ENCODE measurements at regions not wholly inside any gene's neighbourhood (a gene's known extent, or its start where the extent isn't known, plus 50 kb on each side); places are given as distances from the start of the nearest gene placed in this dataset.

- Histone ChIP-seq H3K27ac (ENCODE audit: low read depth, low read length) (no peak overlapping the region), H2AFZ (ENCODE audit: low read depth, low read length, poor library complexity, severe bottlenecking) (peak overlapping the region; percentile 66), H3K9me2 (ENCODE audit: insufficient read depth) (no peaks in the 10 kb centered on the region), H3K9ac (ENCODE audit: low read length) (no peak overlapping the region), H3K27me3 (ENCODE audit: insufficient read depth, low read length) (no peaks in the 10 kb centered on the region), H3K36me3 (ENCODE audit: control insufficient read depth in 1 of 2, insufficient read depth in 2 of 2, low read length in 2 of 2) (no peaks in the 10 kb centered on the region), H3K79me2 (ENCODE audit: insufficient read depth, low read length) (no peaks in the 10 kb centered on the region), H3K4me3 (replicated peaks in 1 of 2; ENCODE audit: low read depth in 1 of 2, low read length in 2 of 2) (no peak overlapping the region), H3K4me2 (ENCODE audit: low read length) (no peak overlapping the region), H4K20me1 (ENCODE audit: insufficient read depth) (no peaks in the 10 kb centered on the region), H3K9me3 (ENCODE audit: control insufficient read depth in 1 of 2, insufficient read depth in 1 of 2, low read depth in 1 of 2, low read length in 2 of 2) (no peaks in the 10 kb centered on the region), H3K4me1 (ENCODE audit: control insufficient read depth in 1 of 2, insufficient read depth in 2 of 2, low read length in 2 of 2) (peaks cover 18 to 46% of the 10 kb centered on the region in 2 experiments)
- ATAC-seq = no peak
- no peak for DNase-seq (ENCODE audit: low read depth, low spot score)
- POLR2A ChIA-PET = no interaction called here
- BruUV-seq (replicated peaks) = no TSS peak
- CTCF ChIA-PET = no interaction called here
- RAD21 ChIA-PET (ENCODE audit: low non-redundant PET in 1 of 2, low total read pairs in 2 of 2, uncharacterized antibody in 2 of 2, unreplicated experiment in 2 of 2) = no interaction called here
- no peak for TF ChIP-seq YY1 (IDR thresholded peaks at IDR 0.05; ENCODE audit: extremely low read depth, insufficient replicate concordance, low read depth, low read length)
- TF ChIP-seq FOSL1 (IDR thresholded peaks at IDR 0.05; ENCODE audit: low read depth) = no peak
- TF ChIP-seq SP1 (IDR thresholded peaks at IDR 0.05; ENCODE audit: low read depth) = no peak
- TF ChIP-seq POLR2A (IDR thresholded peaks at IDR 0.05; ENCODE audit: borderline replicate concordance, extremely low read depth, insufficient read depth, insufficient read length) = no peak
- TF ChIP-seq MAX (IDR thresholded peaks at IDR 0.05) = no peak
- no peak for TF ChIP-seq CTCF (IDR thresholded peaks at IDR 0.05 in 2 of 3, conservative IDR thresholded peaks at IDR 0.05 in 1 of 3; ENCODE audit: borderline replicate concordance in 1 of 3, insufficient read depth in 1 of 3, low read depth in 2 of 3, low read length in 2 of 3)
- TF ChIP-seq RAD21 (IDR thresholded peaks at IDR 0.05; ENCODE audit: low read depth) = no peak
- no peak for TF ChIP-seq ATF3 (IDR thresholded peaks at IDR 0.05)
- TF ChIP-seq SRF (IDR thresholded peaks at IDR 0.05; ENCODE audit: low read depth) = no peak
- intact Hi-C loops (cut with micrococcal nuclease) = no loop called here
Observed at GRCh38 chr1:227391879-227392278, 73.6 kb upstream of the CDC42BPA start.

- no peaks in the 10 kb centered on the region for H3K36me3 ChIP-seq (ENCODE audit: control insufficient read depth in 1 of 2, insufficient read depth in 2 of 2, low read length in 2 of 2)
- BruUV-seq (replicated peaks) = no TSS peak
- no peaks in the 10 kb centered on the region for H3K79me2 ChIP-seq (ENCODE audit: insufficient read depth, low read length)
- ChIA-PET RAD21 (ENCODE audit: low non-redundant PET in 1 of 2, low total read pairs in 2 of 2, uncharacterized antibody in 2 of 2, unreplicated experiment in 2 of 2) (no interaction called here), POLR2A (no interaction called here), CTCF (no interaction called here)
- H3K9ac ChIP-seq (ENCODE audit: low read length) = no peak overlapping the region
- no peaks in the 10 kb centered on the region for H3K27me3 ChIP-seq (ENCODE audit: insufficient read depth, low read length)
- H3K9me3 ChIP-seq (ENCODE audit: control insufficient read depth in 1 of 2, insufficient read depth in 1 of 2, low read depth in 1 of 2, low read length in 2 of 2) = no peaks in the 10 kb centered on the region
- ATAC-seq (no peak), DNase-seq (ENCODE audit: low read depth, low spot score) (no peak)
- no peak overlapping the region for H3K4me2 ChIP-seq (ENCODE audit: low read length)
- H3K4me3 ChIP-seq (replicated peaks in 1 of 2; ENCODE audit: low read depth in 1 of 2, low read length in 2 of 2) = no peak overlapping the region
- intact Hi-C loops (cut with micrococcal nuclease) = no loop called here
- H3K9me2 ChIP-seq (ENCODE audit: insufficient read depth) = no peaks in the 10 kb centered on the region
- H2AFZ ChIP-seq (ENCODE audit: low read depth, low read length, poor library complexity, severe bottlenecking) = peak overlapping the region; percentile 66
- no peaks in the 10 kb centered on the region for H4K20me1 ChIP-seq (ENCODE audit: insufficient read depth)
- H3K4me1 ChIP-seq (ENCODE audit: control insufficient read depth in 1 of 2, insufficient read depth in 2 of 2, low read length in 2 of 2) = peaks cover 13 to 39% of the 10 kb centered on the region in 2 experiments
- TF ChIP-seq EZH2 (IDR thresholded peaks at IDR 0.05) = no peak
- no peak for TF ChIP-seq POLR2AphosphoS5 (IDR thresholded peaks at IDR 0.05; ENCODE audit: low read depth, low read length)
- TF ChIP-seq MAX (IDR thresholded peaks at IDR 0.05) = no peak
- TF ChIP-seq CEBPB (IDR thresholded peaks at IDR 0.05; ENCODE audit: low read depth) = no peak
- TF ChIP-seq RAD21 (IDR thresholded peaks at IDR 0.05; ENCODE audit: low read depth) = no peak
- TF ChIP-seq JUND (IDR thresholded peaks at IDR 0.05) = no peak
- no peak for TF ChIP-seq CTCF (IDR thresholded peaks at IDR 0.05 in 2 of 3, conservative IDR thresholded peaks at IDR 0.05 in 1 of 3; ENCODE audit: borderline replicate concordance in 1 of 3, insufficient read depth in 1 of 3, low read depth in 2 of 3, low read length in 2 of 3)
- TF ChIP-seq POLR2A (IDR thresholded peaks at IDR 0.05; ENCODE audit: borderline replicate concordance, extremely low read depth, insufficient read depth, insufficient read length) = no peak
- H3K27ac ChIP-seq (ENCODE audit: low read depth, low read length) = no peak overlapping the region
Observed at GRCh38 chr1:227391211-227391610, 72.9 kb upstream of the CDC42BPA start.
